ENCODE measurements at regions not wholly inside any gene's neighbourhood (a gene's known extent, or its start where the extent isn't known, plus 50 kb on each side); places are given as distances from the start of the nearest gene placed in this dataset.

DNA sequence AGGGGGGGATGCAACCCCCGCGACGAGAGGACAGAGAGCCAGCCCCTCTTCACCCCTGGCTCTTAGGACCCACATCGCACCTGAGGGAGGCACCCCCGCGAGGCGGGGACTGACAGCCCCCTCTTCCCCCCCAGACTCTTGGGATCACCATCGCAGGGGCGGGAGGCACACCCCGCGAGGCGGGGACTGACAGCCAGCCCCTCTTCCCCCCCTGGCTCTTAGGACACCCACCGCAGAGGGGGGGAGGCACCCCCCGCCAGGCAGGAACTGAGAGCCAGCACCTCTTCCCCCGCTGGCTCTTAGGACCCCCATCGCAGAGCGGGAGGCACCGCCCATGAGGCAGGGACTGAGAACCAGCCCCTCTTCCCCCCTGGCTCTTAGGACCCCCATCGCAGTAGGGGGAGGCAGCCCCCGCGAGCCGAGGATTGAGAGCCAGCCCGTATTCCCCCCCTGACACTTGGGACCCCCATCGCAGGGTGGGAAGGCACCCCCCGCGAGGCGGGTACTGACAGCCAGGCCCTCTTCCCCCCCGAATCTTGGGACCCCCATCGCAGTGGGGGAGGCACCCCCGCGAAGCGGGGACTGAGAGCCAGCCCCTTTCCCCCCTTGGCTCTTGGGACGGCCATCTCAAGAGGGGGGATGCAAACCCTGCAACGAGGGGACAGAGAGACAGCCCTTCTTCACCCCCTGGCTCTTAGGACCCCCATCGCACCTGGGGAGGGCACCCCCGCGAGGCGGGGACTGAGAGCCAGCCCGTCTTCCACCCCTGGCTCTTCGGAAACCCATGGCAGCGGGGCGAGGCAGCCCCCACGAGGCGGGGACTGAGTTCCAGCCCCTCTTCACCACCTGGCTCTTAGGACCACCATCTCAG is 2425.1 kb upstream of the PCDH20 start:
- TF ChIP-seq ZNF565 (CRISPR knock-in tag; conservative IDR thresholded peaks at IDR 0.05; ENCODE audit: low read depth) (no peak), BACH2 (CRISPR knock-in tag; IDR thresholded peaks at IDR 0.05; ENCODE audit: borderline replicate concordance) (no peak)
- TF ChIP-seq, protein P1, sequence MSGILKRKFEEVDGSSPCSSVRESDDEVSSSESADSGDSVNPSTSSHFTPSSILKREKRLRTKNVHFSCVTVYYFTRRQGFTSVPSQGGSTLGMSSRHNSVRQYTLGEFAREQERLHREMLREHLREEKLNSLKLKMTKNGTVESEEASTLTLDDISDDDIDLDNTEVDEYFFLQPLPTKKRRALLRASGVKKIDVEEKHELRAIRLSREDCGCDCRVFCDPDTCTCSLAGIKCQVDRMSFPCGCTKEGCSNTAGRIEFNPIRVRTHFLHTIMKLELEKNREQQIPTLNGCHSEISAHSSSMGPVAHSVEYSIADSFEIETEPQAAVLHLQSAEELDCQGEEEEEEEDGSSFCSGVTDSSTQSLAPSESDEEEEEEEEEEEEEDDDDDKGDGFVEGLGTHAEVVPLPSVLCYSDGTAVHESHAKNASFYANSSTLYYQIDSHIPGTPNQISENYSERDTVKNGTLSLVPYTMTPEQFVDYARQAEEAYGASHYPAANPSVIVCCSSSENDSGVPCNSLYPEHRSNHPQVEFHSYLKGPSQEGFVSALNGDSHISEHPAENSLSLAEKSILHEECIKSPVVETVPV (CRISPR knock-in tag; IDR thresholded peaks at IDR 0.05), result no peak
- TF ChIP-seq, protein P2, sequence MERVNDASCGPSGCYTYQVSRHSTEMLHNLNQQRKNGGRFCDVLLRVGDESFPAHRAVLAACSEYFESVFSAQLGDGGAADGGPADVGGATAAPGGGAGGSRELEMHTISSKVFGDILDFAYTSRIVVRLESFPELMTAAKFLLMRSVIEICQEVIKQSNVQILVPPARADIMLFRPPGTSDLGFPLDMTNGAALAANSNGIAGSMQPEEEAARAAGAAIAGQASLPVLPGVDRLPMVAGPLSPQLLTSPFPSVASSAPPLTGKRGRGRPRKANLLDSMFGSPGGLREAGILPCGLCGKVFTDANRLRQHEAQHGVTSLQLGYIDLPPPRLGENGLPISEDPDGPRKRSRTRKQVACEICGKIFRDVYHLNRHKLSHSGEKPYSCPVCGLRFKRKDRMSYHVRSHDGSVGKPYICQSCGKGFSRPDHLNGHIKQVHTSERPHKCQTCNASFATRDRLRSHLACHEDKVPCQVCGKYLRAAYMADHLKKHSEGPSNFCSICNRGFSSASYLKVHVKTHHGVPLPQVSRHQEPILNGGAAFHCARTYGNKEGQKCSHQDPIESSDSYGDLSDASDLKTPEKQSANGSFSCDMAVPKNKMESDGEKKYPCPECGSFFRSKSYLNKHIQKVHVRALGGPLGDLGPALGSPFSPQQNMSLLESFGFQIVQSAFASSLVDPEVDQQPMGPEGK (CRISPR knock-in tag; IDR thresholded peaks at IDR 0.05; ENCODE audit: borderline replicate concordance), result no peak
